ENCODE measurements at regions not wholly inside any gene's neighbourhood (a gene's known extent, or its start where the extent isn't known, plus 50 kb on each side); places are given as distances from the start of the nearest gene placed in this dataset.

DNA sequence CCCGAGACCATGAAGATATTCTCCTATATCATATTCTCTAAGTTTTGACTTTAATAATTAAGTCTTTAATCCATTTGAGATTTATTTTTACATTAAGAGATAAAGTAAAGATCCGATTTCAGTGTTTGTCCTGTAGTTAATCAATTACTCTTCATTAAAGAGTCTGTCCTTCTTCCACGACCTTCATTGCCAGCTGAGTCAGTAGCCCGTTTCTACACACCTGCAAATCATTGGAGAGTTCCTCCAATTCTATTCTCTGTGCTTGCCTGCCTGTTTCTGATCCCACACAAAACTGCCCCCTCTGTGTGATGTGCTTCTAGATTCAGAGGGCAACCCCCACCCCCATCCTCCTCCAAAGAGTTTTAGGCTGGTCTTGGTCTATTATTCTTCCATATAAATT is 119.2 kb downstream of the KCNF1 start:
- TF ChIP-seq CTCF (IDR thresholded peaks at IDR 0.05) (no peak), EP300 (IDR thresholded peaks at IDR 0.05) (no peak)

Measured in ovary (tissue), 3 donors.